OCI-LY7 (cell line): ENCODE measurements at regions not wholly inside any gene's neighbourhood (a gene's known extent, or its start where the extent isn't known, plus 50 kb on each side); places are given as distances from the start of the nearest gene placed in this dataset.

ENCODE experiments used
- EZH2phosphoT487 ChIP-seq: fragments of 200-600 bp; sonication (generic); IDR thresholded peaks from 2 replicates; pipeline ENCODE4 v1.6.1; 2018; ENCODE audit warnings: low read depth, borderline replicate concordance, mild to moderate bottlenecking, mixed run types, antibody characterized with exemption, low read length, moderate library complexity, mixed read lengths
- TF ChIP-seq, protein P1 (sequence below): fragments of 200-600 bp; sonication (generic); conservative IDR thresholded peaks from 2 replicates; pipeline ENCODE4 v1.5.1; 2014; ENCODE audit warnings: mild to moderate bottlenecking, antibody characterized with exemption, low read length, moderate library complexity, mixed read lengths

DNA sequence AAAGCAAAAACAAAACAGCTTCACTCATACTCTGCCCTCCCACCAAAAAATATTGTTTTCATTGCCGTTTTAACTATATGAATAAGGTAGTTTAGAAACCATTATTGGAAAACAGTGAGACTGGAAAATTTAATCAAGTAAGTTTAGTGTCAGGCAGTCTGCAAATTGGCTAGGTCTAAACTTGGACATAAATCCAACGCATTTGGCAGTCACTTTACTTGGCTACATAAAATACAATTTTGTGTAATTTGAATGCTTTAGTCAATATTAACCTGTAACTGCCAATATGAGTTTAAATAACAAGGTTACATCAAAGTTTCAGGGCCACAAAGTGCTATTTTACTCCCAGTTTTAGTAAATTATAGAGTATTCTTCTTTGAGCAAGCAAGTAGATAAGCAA is 202.3 kb upstream of the SLC38A2 start:
- no peak for TF ChIP-seq EZH2phosphoT487
- TF ChIP-seq, protein P1, sequence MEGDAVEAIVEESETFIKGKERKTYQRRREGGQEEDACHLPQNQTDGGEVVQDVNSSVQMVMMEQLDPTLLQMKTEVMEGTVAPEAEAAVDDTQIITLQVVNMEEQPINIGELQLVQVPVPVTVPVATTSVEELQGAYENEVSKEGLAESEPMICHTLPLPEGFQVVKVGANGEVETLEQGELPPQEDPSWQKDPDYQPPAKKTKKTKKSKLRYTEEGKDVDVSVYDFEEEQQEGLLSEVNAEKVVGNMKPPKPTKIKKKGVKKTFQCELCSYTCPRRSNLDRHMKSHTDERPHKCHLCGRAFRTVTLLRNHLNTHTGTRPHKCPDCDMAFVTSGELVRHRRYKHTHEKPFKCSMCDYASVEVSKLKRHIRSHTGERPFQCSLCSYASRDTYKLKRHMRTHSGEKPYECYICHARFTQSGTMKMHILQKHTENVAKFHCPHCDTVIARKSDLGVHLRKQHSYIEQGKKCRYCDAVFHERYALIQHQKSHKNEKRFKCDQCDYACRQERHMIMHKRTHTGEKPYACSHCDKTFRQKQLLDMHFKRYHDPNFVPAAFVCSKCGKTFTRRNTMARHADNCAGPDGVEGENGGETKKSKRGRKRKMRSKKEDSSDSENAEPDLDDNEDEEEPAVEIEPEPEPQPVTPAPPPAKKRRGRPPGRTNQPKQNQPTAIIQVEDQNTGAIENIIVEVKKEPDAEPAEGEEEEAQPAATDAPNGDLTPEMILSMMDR, result no peak
